PFSK-1 (cell line): ENCODE measurements at regions not wholly inside any gene's neighbourhood (a gene's known extent, or its start where the extent isn't known, plus 50 kb on each side); places are given as distances from the start of the nearest gene placed in this dataset.

Experiments used
- FOXP2 ChIP-seq: optimal IDR thresholded peaks from 2 replicates; pipeline ENCODE3; 2011; ENCODE audit warnings: borderline replicate concordance, control low read depth, inconsistent platforms; ENCODE audit not compliant: insufficient read depth; ENCODE audit errors: extremely low read length, extremely low read depth
- POLR2AphosphoS5 ChIP-seq: IDR thresholded peaks from 2 replicates; pipeline ENCODE4 v1.6.1; 2012; ENCODE audit warnings: low read depth, mild to moderate bottlenecking, control low read depth, low read length, moderate library complexity
- SIN3A ChIP-seq: IDR thresholded peaks from 2 replicates; pipeline ENCODE4 v1.6.1; 2012; ENCODE audit warnings: mild to moderate bottlenecking, low read length, moderate library complexity, borderline replicate concordance; ENCODE audit not compliant: insufficient read depth
- TAF1 ChIP-seq: IDR thresholded peaks from 2 replicates; pipeline ENCODE4 v1.6.1; 2012; ENCODE audit warnings: low read length, control low read depth, borderline replicate concordance; ENCODE audit not compliant: insufficient read depth
- TF ChIP-seq, protein P1 (sequence below), 2 experiments: IDR thresholded peaks; 2 replicates each; pipeline versions ENCODE4 v1.6.1 to v1.8.0; 2011 to 2012; ENCODE audit warnings: low read depth in 2 of 2, low read length in 2 of 2, control low read depth in 1 of 2, inconsistent platforms in 1 of 2, mild to moderate bottlenecking in 1 of 2, moderate library complexity in 1 of 2; ENCODE audit not compliant: insufficient read depth in 1 of 2

DNA sequence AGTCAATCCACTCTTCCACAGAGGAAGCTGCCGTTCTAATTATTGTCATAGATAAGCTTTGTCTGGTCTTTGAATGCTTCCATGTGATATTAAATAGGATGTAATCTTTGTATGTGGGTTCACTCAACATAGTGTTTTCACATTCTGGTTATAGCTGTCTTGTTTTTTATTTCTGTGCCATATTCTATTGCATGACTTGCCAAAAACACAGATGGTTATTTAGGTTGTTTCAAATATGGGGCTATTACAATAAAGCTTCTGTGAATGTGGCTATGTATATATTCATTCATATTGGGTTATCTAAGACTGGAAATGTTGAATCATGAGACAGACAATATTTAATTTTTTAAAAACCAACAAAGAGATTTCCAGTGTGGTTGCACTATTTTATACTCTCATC, 1109.3 kb upstream of the LRRTM3 start:
- TF ChIP-seq, protein P1, sequence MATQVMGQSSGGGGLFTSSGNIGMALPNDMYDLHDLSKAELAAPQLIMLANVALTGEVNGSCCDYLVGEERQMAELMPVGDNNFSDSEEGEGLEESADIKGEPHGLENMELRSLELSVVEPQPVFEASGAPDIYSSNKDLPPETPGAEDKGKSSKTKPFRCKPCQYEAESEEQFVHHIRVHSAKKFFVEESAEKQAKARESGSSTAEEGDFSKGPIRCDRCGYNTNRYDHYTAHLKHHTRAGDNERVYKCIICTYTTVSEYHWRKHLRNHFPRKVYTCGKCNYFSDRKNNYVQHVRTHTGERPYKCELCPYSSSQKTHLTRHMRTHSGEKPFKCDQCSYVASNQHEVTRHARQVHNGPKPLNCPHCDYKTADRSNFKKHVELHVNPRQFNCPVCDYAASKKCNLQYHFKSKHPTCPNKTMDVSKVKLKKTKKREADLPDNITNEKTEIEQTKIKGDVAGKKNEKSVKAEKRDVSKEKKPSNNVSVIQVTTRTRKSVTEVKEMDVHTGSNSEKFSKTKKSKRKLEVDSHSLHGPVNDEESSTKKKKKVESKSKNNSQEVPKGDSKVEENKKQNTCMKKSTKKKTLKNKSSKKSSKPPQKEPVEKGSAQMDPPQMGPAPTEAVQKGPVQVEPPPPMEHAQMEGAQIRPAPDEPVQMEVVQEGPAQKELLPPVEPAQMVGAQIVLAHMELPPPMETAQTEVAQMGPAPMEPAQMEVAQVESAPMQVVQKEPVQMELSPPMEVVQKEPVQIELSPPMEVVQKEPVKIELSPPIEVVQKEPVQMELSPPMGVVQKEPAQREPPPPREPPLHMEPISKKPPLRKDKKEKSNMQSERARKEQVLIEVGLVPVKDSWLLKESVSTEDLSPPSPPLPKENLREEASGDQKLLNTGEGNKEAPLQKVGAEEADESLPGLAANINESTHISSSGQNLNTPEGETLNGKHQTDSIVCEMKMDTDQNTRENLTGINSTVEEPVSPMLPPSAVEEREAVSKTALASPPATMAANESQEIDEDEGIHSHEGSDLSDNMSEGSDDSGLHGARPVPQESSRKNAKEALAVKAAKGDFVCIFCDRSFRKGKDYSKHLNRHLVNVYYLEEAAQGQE (IDR thresholded peaks at IDR 0.05; ENCODE audit: insufficient read depth in 1 of 2, low read depth in 2 of 2, low read length in 2 of 2) = no peak
- TF ChIP-seq TAF1 (no peak), SIN3A (no peak), POLR2AphosphoS5 (no peak), FOXP2 (no peak)
